Spinal cord (tissue), 9 donors: ENCODE measurements at regions not wholly inside any gene's neighbourhood (a gene's known extent, or its start where the extent isn't known, plus 50 kb on each side); places are given as distances from the start of the nearest gene placed in this dataset.

Experiments used
- DNase-seq, 6 donors: peaks; one replicate each; pipeline versions ENCODE4 v3.0.0 to v3.0.0-alpha.2; 2013 to 2015; ENCODE audit warnings: low spot score in 6 of 6, low read depth in 4 of 6
- H3K27ac ChIP-seq: one replicate; pipeline ENCODE4 v1.5.1; 2013; ENCODE audit warnings: low read depth, low read length, control low read depth
- H3K27me3 ChIP-seq: one replicate; pipeline ENCODE4 v1.6.1; 2013; ENCODE audit warnings: low read length; ENCODE audit not compliant: control insufficient read depth, insufficient read depth
- H3K36me3 ChIP-seq: one replicate; pipeline ENCODE4 v1.6.1; 2013; ENCODE audit warnings: low read length; ENCODE audit not compliant: control insufficient read depth, insufficient read depth
- H3K4me1 ChIP-seq: one replicate; pipeline ENCODE4 v1.6.1; 2013; ENCODE audit warnings: low read length; ENCODE audit not compliant: control insufficient read depth, insufficient read depth
- H3K4me3 ChIP-seq: one replicate; pipeline ENCODE4 v1.5.1; 2013; ENCODE audit warnings: low read depth, low read length, control low read depth
- H3K9me3 ChIP-seq: one replicate; pipeline ENCODE4 v1.6.1; 2013; ENCODE audit warnings: low read length; ENCODE audit not compliant: control insufficient read depth, insufficient read depth
- WGBS: methylation state at CpG from one replicate; pipeline ENCODE4 v1.1.5; 2013; ENCODE audit warnings: missing lambda C conversion rate; ENCODE audit not compliant: insufficient coverage; 5-methylcytosine and 5-hydroxymethylcytosine counted together
- donor health status: healthy.

DNA sequence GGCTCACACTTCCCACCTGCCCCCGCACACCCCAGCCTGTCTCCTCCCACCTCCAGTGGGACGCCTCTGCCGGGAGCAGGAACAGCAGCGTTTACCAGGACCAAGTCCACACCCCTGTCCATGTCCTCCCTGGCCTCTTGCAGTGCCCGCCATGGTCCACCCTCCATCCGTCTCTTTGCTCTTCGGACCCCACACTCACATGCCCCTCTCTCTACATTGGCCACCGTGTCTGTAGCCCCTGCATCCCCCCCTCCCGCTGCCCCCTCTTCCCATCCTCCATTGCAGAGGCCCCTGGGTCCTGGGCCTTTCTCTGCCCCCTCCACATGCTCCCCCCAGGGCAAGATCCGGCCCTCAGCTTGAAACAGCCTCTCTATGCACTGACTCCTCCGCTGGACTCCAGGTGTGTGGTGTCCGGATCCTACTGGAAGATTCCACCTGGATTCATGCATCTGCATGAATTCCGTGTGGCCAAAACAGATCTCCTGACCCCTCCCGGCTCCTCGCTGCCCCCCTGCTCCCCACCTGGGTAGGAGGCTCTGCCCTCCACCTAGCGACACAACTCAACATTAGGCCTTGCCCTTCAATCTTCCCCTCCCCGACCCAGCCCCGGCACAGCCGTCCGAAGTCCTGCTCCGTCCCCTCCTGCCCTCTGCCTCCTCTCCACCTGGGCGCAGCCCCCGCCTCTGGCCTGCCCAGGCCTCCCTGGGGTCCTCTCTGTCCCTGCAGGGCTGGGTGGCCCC lies 168.5 kb downstream of the OLFM1 start:
- DNase-seq: no peak
- WGBS: 67% methylated on average over 22 of the region's 23 CpGs
- H3K4me3 ChIP-seq: no peak overlapping the region
- H3K4me1 ChIP-seq: peaks cover 27% of the 10 kb centered on the region
- no peaks in the 10 kb centered on the region for H3K9me3 ChIP-seq
- no peak overlapping the region for H3K27ac ChIP-seq
- no peaks in the 10 kb centered on the region for H3K36me3 ChIP-seq
- no peaks in the 10 kb centered on the region for H3K27me3 ChIP-seq

DNA sequence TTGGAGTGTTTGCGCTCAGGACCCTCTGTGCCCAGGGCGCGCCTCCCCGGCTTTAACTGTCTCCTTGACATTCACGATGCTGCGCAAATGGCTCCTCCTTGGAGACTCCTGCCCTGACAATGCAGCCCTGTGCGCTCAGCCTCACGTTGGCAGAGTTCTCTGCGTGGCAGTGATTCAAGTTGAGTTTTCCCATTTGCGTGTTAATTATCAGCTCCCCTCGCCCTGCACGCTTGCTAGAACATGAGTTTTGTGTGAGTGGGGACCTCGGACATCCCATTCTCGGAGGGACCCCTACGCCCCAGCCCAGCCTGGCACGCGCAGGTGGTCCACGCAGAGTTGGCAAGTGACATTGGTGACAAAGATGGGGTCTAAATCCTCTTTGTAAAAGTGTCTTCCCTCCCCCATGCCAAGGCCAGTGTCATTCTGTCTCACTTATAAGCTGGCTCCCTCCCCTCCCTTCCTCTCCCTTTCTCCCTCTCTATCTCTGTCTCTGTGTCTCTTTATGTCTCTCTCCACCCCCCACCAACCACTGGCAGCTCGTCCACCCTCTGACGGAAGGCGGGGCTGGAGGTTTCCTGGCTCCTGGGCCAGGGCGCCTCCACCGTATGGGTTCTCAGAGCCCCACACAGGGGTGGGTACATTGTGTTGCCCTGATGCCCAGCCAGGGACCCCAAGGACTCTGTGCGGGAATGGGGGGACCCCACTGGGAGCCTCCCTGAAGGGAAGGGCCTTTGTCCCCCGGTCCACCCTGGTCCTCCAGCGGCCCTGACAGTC lies 169.3 kb downstream of the OLFM1 start:
- no peak overlapping the region for H3K27ac ChIP-seq
- H3K36me3 ChIP-seq: no peaks in the 10 kb centered on the region
- no peak overlapping the region for H3K4me3 ChIP-seq
- H3K4me1 ChIP-seq: peaks cover 27% of the 10 kb centered on the region
- H3K9me3 ChIP-seq: no peaks in the 10 kb centered on the region
- H3K27me3 ChIP-seq: no peaks in the 10 kb centered on the region
- WGBS: 36% methylated on average over 21 of the region's 26 CpGs
- DNase-seq: peak in 3 of 6 donors; percentile 29 to 87 (median 86)

DNA sequence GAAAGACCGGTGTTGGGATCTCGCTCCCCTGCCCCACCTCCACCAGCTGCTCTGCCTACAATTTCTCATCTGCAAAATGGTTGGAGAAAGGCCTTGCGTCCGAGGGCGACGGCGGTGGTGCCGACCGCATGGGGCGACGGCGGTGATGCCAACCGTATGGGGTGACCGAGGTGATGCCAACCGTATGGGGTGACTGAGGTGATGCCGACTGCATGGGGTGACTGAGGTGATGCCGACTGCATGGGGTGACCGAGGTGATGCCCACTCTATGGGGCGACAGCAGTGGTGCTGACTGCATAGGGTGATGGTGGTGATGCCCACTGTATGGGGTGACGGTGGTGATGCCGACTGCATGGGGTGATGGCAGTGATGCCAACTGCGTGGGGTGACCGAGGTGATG lies 171.0 kb downstream of the OLFM1 start:
- H3K27ac ChIP-seq: no peak overlapping the region
- peaks cover 26% of the 10 kb centered on the region for H3K4me1 ChIP-seq
- H3K9me3 ChIP-seq: no peaks in the 10 kb centered on the region
- WGBS: 91% methylated on average over 18 of the region's 23 CpGs
- no peak overlapping the region for H3K4me3 ChIP-seq
- no peaks in the 10 kb centered on the region for H3K27me3 ChIP-seq
- H3K36me3 ChIP-seq: no peaks in the 10 kb centered on the region
- DNase-seq: no peak

DNA sequence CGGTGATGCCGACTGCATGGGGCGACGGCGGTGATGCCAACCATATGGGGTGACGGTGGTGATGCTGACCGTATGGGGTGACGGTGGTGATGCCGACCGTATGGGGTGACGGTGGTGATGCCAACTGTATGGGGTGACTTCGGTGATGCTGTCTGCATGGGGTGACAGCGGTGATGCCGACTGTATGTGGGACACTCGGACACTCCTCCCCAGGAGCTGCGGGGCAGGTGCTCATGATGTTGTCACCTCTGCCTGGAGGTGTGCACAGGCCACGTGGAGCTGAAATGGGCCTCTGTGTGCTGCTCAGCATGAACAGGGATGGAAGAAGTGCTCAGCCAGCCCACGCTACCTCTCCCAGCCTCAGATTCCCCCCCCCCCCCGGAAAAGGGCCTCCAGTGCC lies 171.8 kb downstream of the OLFM1 start:
- Histone ChIP-seq H3K4me3 (no peak overlapping the region), H3K9me3 (no peaks in the 10 kb centered on the region), H3K27me3 (no peaks in the 10 kb centered on the region), H3K27ac (no peak overlapping the region), H3K36me3 (no peaks in the 10 kb centered on the region), H3K4me1 (peaks cover 23% of the 10 kb centered on the region)
- 95% methylated on average over 15 of the region's 19 CpGs for WGBS
- DNase-seq: no peak

DNA sequence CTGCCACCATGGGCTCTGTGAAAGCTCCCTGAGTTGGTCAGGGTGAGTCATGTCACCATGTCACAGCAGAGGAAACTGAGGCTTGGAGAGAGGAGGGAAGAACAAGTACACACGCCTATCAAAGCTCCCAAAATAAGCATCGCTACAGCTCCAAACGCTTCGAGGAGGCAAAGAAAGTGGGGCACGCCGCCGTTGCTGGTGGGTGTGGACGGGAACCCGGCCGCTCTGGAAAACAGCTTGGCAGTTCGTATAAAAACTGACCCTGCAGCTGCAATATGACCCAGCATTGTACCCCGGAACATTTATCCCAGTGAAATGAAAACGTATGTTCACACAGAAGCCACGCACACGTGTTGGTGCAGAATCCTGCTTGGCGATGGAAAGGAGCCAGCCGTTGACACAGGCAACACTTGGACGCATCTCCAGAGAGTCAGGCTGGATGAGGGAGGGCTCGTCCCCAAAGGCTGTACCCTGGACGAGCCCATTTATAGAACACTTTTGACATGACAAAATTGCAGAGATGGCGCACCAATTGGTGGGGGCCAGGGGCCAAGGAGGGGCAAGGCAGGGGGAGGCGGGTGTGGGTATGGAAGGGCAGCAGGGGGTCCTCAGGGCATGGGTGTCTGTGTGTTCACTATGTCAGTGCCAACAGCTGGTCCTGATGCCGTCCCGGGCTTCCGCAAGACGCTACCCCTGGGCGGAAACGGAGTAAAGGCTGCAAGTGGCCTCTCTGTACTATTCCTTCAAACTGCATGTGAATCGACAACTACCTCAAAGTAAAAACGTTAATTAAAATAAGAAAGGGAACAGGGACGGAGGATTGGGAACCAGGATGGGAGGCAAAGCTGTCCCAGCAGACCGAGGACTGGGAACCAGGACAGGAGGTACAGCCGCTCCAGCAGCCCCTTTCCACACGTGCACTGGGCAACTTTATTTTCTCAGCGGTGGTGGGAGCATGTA lies 173.0 kb downstream of the OLFM1 start:
- 71% methylated on average over 22 of the region's 35 CpGs for WGBS
- Histone ChIP-seq H3K4me3 (no peak overlapping the region), H3K36me3 (no peaks in the 10 kb centered on the region), H3K27ac (no peak overlapping the region), H3K9me3 (no peaks in the 10 kb centered on the region), H3K27me3 (no peaks in the 10 kb centered on the region), H3K4me1 (peaks cover 23% of the 10 kb centered on the region)
- peak in 1 of 6 donors; percentile 81 for DNase-seq

- Histone ChIP-seq H3K9me3 (no peaks in the 10 kb centered on the region), H3K4me1 (peaks cover 17% of the 10 kb centered on the region), H3K27me3 (no peaks in the 10 kb centered on the region), H3K4me3 (no peak overlapping the region), H3K27ac (no peak overlapping the region), H3K36me3 (no peaks in the 10 kb centered on the region)
- 76% methylated on average over 5 of the region's 7 CpGs for WGBS
- no peak for DNase-seq
Measured at GRCh38 chr9:135262248-135262647, 174.8 kb downstream of the OLFM1 start.

DNA sequence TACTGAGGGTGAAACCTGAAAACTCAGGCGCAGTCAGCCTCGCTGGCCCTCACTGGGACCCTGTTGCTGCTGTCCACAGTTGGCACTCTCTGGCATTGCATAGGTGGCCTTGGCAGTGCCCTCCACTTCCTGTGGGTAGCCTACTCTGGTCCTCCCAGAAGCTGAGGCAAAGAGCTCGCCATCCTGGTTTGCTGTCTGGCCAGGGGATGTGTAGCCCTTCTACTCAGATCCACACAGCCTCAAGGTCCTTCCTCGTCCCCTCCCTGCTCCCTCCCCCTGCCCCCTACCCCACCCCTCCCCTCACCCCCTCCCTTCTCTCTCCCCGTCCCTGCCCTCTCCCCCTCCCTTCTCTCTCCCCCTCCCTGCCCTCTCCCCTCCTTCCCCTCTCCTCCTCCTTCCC lies 176.0 kb downstream of the OLFM1 start:
- H3K27ac ChIP-seq: no peak overlapping the region
- no peak overlapping the region for H3K4me3 ChIP-seq
- DNase-seq: no peak
- no peaks in the 10 kb centered on the region for H3K36me3 ChIP-seq
- WGBS: 97% methylated on average over 2 of the region's 5 CpGs
- H3K4me1 ChIP-seq: peaks cover 21% of the 10 kb centered on the region
- H3K27me3 ChIP-seq: no peaks in the 10 kb centered on the region
- no peaks in the 10 kb centered on the region for H3K9me3 ChIP-seq

GRCh38 chr9:135265931-135266330 lies 178.5 kb downstream of the OLFM1 start:
- no peaks in the 10 kb centered on the region for H3K9me3 ChIP-seq
- no peak overlapping the region for H3K4me3 ChIP-seq
- DNase-seq: no peak
- no peak overlapping the region for H3K27ac ChIP-seq
- H3K4me1 ChIP-seq: peaks cover 26% of the 10 kb centered on the region
- no peaks in the 10 kb centered on the region for H3K27me3 ChIP-seq
- H3K36me3 ChIP-seq: no peaks in the 10 kb centered on the region
- WGBS: 78% methylated on average over 7 of the region's 10 CpGs

DNA sequence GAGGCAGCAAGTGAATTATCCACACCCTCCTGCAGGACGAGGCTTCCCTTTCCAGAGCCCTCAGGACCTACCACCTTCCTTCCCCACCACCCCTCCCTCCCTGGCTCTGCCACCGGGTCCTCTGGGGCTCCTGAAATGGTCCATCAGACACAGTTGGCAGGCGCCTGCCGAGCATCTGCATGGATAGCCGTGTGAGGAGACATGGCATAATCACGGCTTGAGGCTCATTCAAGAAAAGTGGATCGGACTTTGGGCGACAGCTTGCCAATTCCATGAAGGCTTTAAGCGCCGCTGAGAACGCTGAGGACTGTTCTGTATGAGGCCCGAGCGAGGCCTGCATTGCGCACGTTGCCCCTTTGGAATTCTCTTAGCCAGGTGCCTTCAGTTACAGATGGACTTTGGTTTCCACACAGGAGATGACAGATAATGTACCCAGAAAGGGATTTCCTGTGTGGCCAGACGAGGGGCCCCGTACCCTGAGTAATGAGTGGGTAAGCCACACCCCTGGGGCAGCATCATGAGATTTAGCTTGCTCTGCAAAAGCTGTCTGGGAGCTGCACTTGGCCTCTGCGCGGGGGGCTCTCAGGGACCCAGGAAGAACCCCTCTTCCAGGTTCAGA lies 179.8 kb downstream of the OLFM1 start:
- DNase-seq: peak in 1 of 6 donors; percentile 62
- Histone ChIP-seq H3K4me1 (peaks cover 33% of the 10 kb centered on the region), H3K27me3 (no peaks in the 10 kb centered on the region), H3K27ac (no peak overlapping the region), H3K36me3 (no peaks in the 10 kb centered on the region), H3K4me3 (no peak overlapping the region), H3K9me3 (no peaks in the 10 kb centered on the region)
- 76% methylated on average over 19 of the region's 19 CpGs for WGBS
